Tibial nerve (tissue), 4 donors: ENCODE measurements at regions not wholly inside any gene's neighbourhood (a gene's known extent, or its start where the extent isn't known, plus 50 kb on each side); places are given as distances from the start of the nearest gene placed in this dataset.

Experiments used
- EP300 ChIP-seq, 2 donors: sonication (generic); formaldehyde crosslinking; IDR thresholded peaks; one replicate each; pipeline ENCODE4 v1.6.1; 2017; ENCODE audit warnings: antibody characterized with exemption in 2 of 2, mild to moderate bottlenecking in 1 of 2
- POLR2A ChIP-seq, 2 donors: fragments of 450-650 bp; IDR thresholded peaks; one replicate each; pipeline ENCODE4 v1.6.1; 2017; ENCODE audit warnings: antibody characterized with exemption in 2 of 2, mild to moderate bottlenecking in 2 of 2, moderate library complexity in 2 of 2
- TF ChIP-seq, protein P1 (sequence below), 5 experiments: fragments of 200-600 bp in 3 of 5; fragments of 450-650 bp in 2 of 5; sonication (generic) in 3 of 5; IDR thresholded peaks; one replicate each; pipeline ENCODE4 v1.5.1; 2016 to 2019; ENCODE audit warnings: antibody characterized with exemption in 5 of 5, mild to moderate bottlenecking in 3 of 5, moderate library complexity in 2 of 5

DNA sequence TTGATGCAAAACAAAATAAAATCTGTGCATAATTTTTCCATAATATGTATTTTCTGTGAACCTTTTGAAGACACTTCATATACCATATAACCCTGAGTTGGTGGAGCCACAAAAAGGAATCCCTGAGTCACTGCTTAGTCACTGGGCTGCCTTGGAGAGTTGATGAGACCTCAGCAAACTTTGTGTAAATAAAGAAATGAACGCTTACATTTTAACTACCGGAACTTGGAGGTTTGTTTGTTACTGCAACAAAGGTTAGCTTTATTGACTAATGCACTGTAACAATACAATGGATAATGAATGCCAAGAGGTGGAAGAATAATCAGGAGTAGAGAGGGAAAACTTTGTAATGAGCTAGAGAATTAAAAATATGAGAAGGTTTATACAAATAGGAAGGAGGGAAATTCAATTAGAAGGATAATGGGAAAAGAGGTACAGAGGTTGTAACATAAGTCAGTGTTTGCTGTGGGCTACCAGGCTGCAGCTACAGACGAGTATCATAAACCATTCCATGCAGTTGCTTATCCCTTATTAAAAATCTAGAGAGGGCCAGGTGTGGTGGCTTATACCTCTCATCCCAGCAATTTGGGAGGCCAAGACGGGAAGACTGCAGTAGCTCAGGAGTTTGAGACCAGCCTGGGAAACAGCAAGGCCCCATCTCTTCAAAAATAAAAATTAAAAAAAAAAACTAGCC is 1042.1 kb downstream of the TYW1 start:
- TF ChIP-seq, protein P1, sequence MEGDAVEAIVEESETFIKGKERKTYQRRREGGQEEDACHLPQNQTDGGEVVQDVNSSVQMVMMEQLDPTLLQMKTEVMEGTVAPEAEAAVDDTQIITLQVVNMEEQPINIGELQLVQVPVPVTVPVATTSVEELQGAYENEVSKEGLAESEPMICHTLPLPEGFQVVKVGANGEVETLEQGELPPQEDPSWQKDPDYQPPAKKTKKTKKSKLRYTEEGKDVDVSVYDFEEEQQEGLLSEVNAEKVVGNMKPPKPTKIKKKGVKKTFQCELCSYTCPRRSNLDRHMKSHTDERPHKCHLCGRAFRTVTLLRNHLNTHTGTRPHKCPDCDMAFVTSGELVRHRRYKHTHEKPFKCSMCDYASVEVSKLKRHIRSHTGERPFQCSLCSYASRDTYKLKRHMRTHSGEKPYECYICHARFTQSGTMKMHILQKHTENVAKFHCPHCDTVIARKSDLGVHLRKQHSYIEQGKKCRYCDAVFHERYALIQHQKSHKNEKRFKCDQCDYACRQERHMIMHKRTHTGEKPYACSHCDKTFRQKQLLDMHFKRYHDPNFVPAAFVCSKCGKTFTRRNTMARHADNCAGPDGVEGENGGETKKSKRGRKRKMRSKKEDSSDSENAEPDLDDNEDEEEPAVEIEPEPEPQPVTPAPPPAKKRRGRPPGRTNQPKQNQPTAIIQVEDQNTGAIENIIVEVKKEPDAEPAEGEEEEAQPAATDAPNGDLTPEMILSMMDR (IDR thresholded peaks at IDR 0.05) = no peak
- no peak for TF ChIP-seq POLR2A (IDR thresholded peaks at IDR 0.05)
- TF ChIP-seq EP300 (IDR thresholded peaks at IDR 0.05) = no peak
